ENCODE measurements at regions not wholly inside any gene's neighbourhood (a gene's known extent, or its start where the extent isn't known, plus 50 kb on each side); places are given as distances from the start of the nearest gene placed in this dataset.
"Not testable (repeated sequence)": the region's sequence is repeated elsewhere in the genome, so short reads cannot be mapped to it uniquely, and the experiment has no call there.

- no peak for DNase-seq (ENCODE audit: low read depth in 2 of 2, low spot score in 1 of 2)
These were observed 548.7 kb upstream of the FAM98A start for GRCh38 chr2:34147780-34148179.

GRCh38 chr2:34143149-34143548, 544.0 kb upstream of the FAM98A start:
- no peak for DNase-seq (ENCODE audit: low read depth in 2 of 2, low spot score in 1 of 2)

GRCh38 chr2:34142531-34143008, 543.5 kb upstream of the FAM98A start:
- not testable (repeated sequence) for DNase-seq (ENCODE audit: low read depth in 2 of 2, low spot score in 1 of 2)

- not testable (repeated sequence) for DNase-seq (ENCODE audit: low read depth in 2 of 2, low spot score in 1 of 2)
These were observed 534.0 kb upstream of the FAM98A start for GRCh38 chr2:34133065-34133464.

GRCh38 chr2:34126279-34126678, 527.2 kb upstream of the FAM98A start:
- DNase-seq (ENCODE audit: low read depth in 2 of 2, low spot score in 1 of 2), result no peak

GRCh38 chr2:34123996-34124785, 525.1 kb upstream of the FAM98A start:
- DNase-seq (ENCODE audit: low read depth in 2 of 2, low spot score in 1 of 2), result no peak

- no peak for DNase-seq (ENCODE audit: low read depth in 2 of 2, low spot score in 1 of 2)
These were observed 522.0 kb upstream of the FAM98A start for GRCh38 chr2:34121076-34121475.

- DNase-seq (ENCODE audit: low read depth in 2 of 2, low spot score in 1 of 2), result no peak
These were observed 516.0 kb upstream of the FAM98A start for GRCh38 chr2:34115076-34115475.

GRCh38 chr2:34112161-34112560, 513.1 kb upstream of the FAM98A start:
- no peak for DNase-seq (ENCODE audit: low read depth in 2 of 2, low spot score in 1 of 2)

- no peak for DNase-seq (ENCODE audit: low read depth in 2 of 2, low spot score in 1 of 2)
These were observed 511.3 kb upstream of the FAM98A start for GRCh38 chr2:34110392-34110791.

- no peak for DNase-seq (ENCODE audit: low read depth in 2 of 2, low spot score in 1 of 2)
These were observed 508.7 kb upstream of the FAM98A start for GRCh38 chr2:34107811-34108210.

- DNase-seq (ENCODE audit: low read depth in 2 of 2, low spot score in 1 of 2), result no peak
These were observed 506.1 kb upstream of the FAM98A start for GRCh38 chr2:34105006-34105767.

GRCh38 chr2:34104601-34105000, 505.5 kb upstream of the FAM98A start:
- DNase-seq (ENCODE audit: low read depth in 2 of 2, low spot score in 1 of 2), result no peak

- DNase-seq (ENCODE audit: low read depth in 2 of 2, low spot score in 1 of 2), result no peak
These were observed 504.3 kb upstream of the FAM98A start for GRCh38 chr2:34103437-34103836.

- no peak for DNase-seq (ENCODE audit: low read depth in 2 of 2, low spot score in 1 of 2)
These were observed 503.2 kb upstream of the FAM98A start for GRCh38 chr2:34102339-34102738.

- DNase-seq (ENCODE audit: low read depth in 2 of 2, low spot score in 1 of 2), result no peak
These were observed 500.3 kb upstream of the FAM98A start for GRCh38 chr2:34099377-34099776.

- DNase-seq (ENCODE audit: low read depth in 2 of 2, low spot score in 1 of 2), result no peak
These were observed 499.2 kb upstream of the FAM98A start for GRCh38 chr2:34098256-34098655.

- peak in 1 of 2 donors; percentile 10 for DNase-seq (ENCODE audit: low read depth in 2 of 2, low spot score in 1 of 2)
These were observed 497.6 kb upstream of the FAM98A start for GRCh38 chr2:34096562-34097171.

- no peak for DNase-seq (ENCODE audit: low read depth in 2 of 2, low spot score in 1 of 2)
These were observed 494.7 kb upstream of the FAM98A start for GRCh38 chr2:34093790-34094189.

GRCh38 chr2:34070196-34070595, 471.1 kb upstream of the FAM98A start:
- no peak for DNase-seq (ENCODE audit: low read depth in 2 of 2, low spot score in 1 of 2)

GRCh38 chr2:34069604-34070003, 470.5 kb upstream of the FAM98A start:
- DNase-seq (ENCODE audit: low read depth in 2 of 2, low spot score in 1 of 2), result no peak

GRCh38 chr2:34050413-34050812, 451.3 kb upstream of the FAM98A start:
- DNase-seq (ENCODE audit: low read depth in 2 of 2, low spot score in 1 of 2), result no peak
